OCI-LY7 (cell line): ENCODE measurements at regions not wholly inside any gene's neighbourhood (a gene's known extent, or its start where the extent isn't known, plus 50 kb on each side); places are given as distances from the start of the nearest gene placed in this dataset.

Source experiments
- EZH2phosphoT487 ChIP-seq: fragments of 200-600 bp; sonication (generic); IDR thresholded peaks from 2 replicates; pipeline ENCODE4 v1.6.1; 2018; ENCODE audit warnings: low read depth, borderline replicate concordance, mild to moderate bottlenecking, mixed run types, antibody characterized with exemption, low read length, moderate library complexity, mixed read lengths
- TF ChIP-seq, protein P1 (sequence below): fragments of 200-600 bp; sonication (generic); conservative IDR thresholded peaks from 2 replicates; pipeline ENCODE4 v1.5.1; 2014; ENCODE audit warnings: mild to moderate bottlenecking, antibody characterized with exemption, low read length, moderate library complexity, mixed read lengths

DNA sequence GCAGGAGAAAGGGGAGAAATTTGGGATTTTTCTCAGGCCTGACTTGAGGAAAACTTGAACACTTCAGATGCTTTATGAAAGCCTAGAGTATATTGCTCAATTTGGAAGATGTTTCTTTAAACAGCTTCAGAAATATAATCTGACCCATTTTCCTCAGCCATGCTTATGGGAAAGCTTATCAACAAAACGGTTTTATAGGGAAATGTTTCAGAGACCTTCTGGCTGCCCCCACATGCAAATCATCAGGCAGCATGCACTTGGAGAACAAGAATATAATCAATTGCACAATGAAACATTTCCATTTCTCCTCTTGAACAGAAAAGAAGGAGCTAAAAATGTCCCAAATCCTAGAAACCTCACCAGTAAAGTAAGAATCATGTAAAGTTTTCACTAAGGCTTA is 411.2 kb upstream of the ETAA1 start:
- TF ChIP-seq, protein P1, sequence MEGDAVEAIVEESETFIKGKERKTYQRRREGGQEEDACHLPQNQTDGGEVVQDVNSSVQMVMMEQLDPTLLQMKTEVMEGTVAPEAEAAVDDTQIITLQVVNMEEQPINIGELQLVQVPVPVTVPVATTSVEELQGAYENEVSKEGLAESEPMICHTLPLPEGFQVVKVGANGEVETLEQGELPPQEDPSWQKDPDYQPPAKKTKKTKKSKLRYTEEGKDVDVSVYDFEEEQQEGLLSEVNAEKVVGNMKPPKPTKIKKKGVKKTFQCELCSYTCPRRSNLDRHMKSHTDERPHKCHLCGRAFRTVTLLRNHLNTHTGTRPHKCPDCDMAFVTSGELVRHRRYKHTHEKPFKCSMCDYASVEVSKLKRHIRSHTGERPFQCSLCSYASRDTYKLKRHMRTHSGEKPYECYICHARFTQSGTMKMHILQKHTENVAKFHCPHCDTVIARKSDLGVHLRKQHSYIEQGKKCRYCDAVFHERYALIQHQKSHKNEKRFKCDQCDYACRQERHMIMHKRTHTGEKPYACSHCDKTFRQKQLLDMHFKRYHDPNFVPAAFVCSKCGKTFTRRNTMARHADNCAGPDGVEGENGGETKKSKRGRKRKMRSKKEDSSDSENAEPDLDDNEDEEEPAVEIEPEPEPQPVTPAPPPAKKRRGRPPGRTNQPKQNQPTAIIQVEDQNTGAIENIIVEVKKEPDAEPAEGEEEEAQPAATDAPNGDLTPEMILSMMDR: no peak
- no peak for TF ChIP-seq EZH2phosphoT487
